HepG2 (cell line): ENCODE measurements at regions not wholly inside any gene's neighbourhood (a gene's known extent, or its start where the extent isn't known, plus 50 kb on each side); places are given as distances from the start of the nearest gene placed in this dataset.

ENCODE experiments used
- ARID3A ChIP-seq: IDR thresholded peaks from 2 replicates; pipeline ENCODE4 v1.6.1; 2012; ENCODE audit warnings: low read depth, low read length, improper control_type of control experiment
- BCL6 ChIP-seq: IDR thresholded peaks from 2 replicates; pipeline ENCODE4 v1.6.1; 2016; ENCODE audit warnings: missing genetic modification reagents, missing compliant biosample characterization
- BRCA1 ChIP-seq: sonication (generic); formaldehyde crosslinking; IDR thresholded peaks from 2 replicates; pipeline ENCODE4 v1.4.0; 2020; ENCODE audit warnings: missing genetic modification reagents
- CBX2 ChIP-seq, 2 experiments: fragments of 200-600 bp in 1 of 2; sonication (generic); formaldehyde crosslinking in 1 of 2; IDR thresholded peaks; 2 replicates each; pipeline versions ENCODE4 v1.7.0 to v1.8.1; 2018 to 2022; ENCODE audit warnings: low read depth in 2 of 2, low read length in 1 of 2, mild to moderate bottlenecking in 1 of 2, missing genetic modification reagents in 1 of 2
- CBX5 ChIP-seq: sonication (generic); formaldehyde crosslinking; IDR thresholded peaks from 2 replicates; pipeline ENCODE4 v1.4.0; 2020; ENCODE audit warnings: missing genetic modification reagents, borderline replicate concordance
- FOXA1 ChIP-seq, 2 experiments: fragments of 450-650 bp in 1 of 2; sonication (generic) in 1 of 2; formaldehyde crosslinking in 1 of 2; IDR thresholded peaks; 2 replicates each; pipeline versions ENCODE4 v1.4.0 to v1.6.1; 2016 to 2020; ENCODE audit warnings: missing genetic modification reagents in 1 of 2
- FOXA3 ChIP-seq: IDR thresholded peaks from 2 replicates; pipeline ENCODE4 v1.6.1; 2016; ENCODE audit warnings: missing genetic modification reagents, missing compliant biosample characterization
- GFI1 ChIP-seq: sonication (generic); formaldehyde crosslinking; IDR thresholded peaks from 2 replicates; pipeline ENCODE4 v1.5.0; 2020; ENCODE audit warnings: missing genetic modification reagents, mild to moderate bottlenecking, borderline replicate concordance
- HOXA3 ChIP-seq: sonication (generic); formaldehyde crosslinking; IDR thresholded peaks from 2 replicates; pipeline ENCODE4 v1.5.0; 2020; ENCODE audit warnings: missing genetic modification reagents
- KLF16 ChIP-seq, 2 experiments: sonication (generic) in 1 of 2; formaldehyde crosslinking in 1 of 2; IDR thresholded peaks; 2 replicates each; pipeline versions ENCODE4 v1.6.1 to v1.8.0; 2016 to 2023; ENCODE audit warnings: missing genetic modification reagents in 2 of 2, missing compliant biosample characterization in 1 of 2
- MEF2D ChIP-seq: sonication (generic); formaldehyde crosslinking; IDR thresholded peaks from 2 replicates; pipeline ENCODE4 v1.5.1; 2020; ENCODE audit warnings: mild to moderate bottlenecking, missing genetic modification reagents
- RCOR2 ChIP-seq: IDR thresholded peaks from 2 replicates; pipeline ENCODE4 v1.6.1; 2016; ENCODE audit warnings: missing biosample characterization, missing genetic modification reagents
- SALL1 ChIP-seq: sonication (generic); formaldehyde crosslinking; IDR thresholded peaks from 2 replicates; pipeline ENCODE4 v1.8.0; 2022; ENCODE audit warnings: mild to moderate bottlenecking, missing genetic modification reagents
- SOX13 ChIP-seq, 3 experiments: fragments of 450-650 bp in 1 of 3; sonication (generic) in 1 of 3; formaldehyde crosslinking in 1 of 3; IDR thresholded peaks in 2 of 3; conservative IDR thresholded peaks in 1 of 3; 2 replicates each; pipeline versions ENCODE4 v1.5.0 to v1.6.1; 2016 to 2020; ENCODE audit warnings: antibody characterized with exemption in 1 of 3, mild to moderate bottlenecking in 1 of 3, missing compliant biosample characterization in 1 of 3, missing genetic modification reagents in 1 of 3, moderate library complexity in 1 of 3
- TEAD3 ChIP-seq: optimal IDR thresholded peaks from 2 replicates; pipeline ENCODE3; 2016; ENCODE audit warnings: borderline replicate concordance
- ZBTB33 ChIP-seq: sonication (generic); formaldehyde crosslinking; IDR thresholded peaks from 2 replicates; pipeline ENCODE4 v1.4.0; 2020; ENCODE audit warnings: missing genetic modification reagents
- TF ChIP-seq, protein P1 (sequence below): IDR thresholded peaks from 2 replicates; pipeline ENCODE4 v1.6.1; 2016
- TF ChIP-seq, protein P2 (sequence below): sonication (generic); formaldehyde crosslinking; IDR thresholded peaks from 2 replicates; pipeline ENCODE4 v1.4.0; 2020; ENCODE audit warnings: missing genetic modification reagents
- TF ChIP-seq, protein P3 (sequence below): IDR thresholded peaks from 2 replicates; pipeline ENCODE4 v1.6.1; 2018; ENCODE audit warnings: missing genetic modification reagents, mild to moderate bottlenecking, missing compliant biosample characterization

DNA sequence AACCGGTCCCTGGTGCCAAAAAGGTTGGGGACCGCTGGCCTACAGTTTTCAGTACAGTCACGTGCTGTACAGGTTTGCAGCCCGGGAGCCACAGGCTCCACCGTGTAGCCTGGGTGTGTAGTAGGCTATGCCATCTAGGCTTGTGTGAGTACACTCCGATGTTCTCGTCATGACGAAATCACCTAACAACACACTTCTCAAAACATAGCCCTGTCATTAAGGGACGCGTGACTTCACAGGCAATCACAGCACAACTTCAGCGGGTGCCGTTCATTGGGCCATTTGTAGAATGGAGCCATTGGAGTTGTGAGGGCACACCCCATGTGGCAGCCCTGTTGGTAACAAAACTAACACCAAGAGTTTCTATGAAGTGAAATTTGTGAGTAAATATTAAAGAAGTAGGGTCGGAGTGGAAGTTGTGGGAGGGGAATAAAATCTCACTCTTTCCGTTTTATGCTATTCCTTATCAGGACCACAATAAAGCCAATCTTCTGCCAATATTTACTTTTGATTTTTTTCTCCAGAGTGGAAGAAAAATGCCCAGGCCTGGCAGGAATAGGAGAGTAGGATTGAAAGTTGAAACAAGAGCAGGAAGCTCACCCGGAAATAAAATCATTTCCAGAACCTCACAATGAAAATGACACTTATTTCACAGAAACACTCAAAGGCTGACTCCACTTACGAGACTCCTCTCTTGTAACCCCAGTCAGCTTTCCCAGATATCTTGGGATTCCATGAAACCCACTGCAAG is 63.7 kb upstream of the PTPN1 start (continued):
- peak; percentile 14; the same call in 1 of the 2 replicates for TF ChIP-seq FOXA3 (CRISPR knock-in tag)
- TF ChIP-seq, protein P1, sequence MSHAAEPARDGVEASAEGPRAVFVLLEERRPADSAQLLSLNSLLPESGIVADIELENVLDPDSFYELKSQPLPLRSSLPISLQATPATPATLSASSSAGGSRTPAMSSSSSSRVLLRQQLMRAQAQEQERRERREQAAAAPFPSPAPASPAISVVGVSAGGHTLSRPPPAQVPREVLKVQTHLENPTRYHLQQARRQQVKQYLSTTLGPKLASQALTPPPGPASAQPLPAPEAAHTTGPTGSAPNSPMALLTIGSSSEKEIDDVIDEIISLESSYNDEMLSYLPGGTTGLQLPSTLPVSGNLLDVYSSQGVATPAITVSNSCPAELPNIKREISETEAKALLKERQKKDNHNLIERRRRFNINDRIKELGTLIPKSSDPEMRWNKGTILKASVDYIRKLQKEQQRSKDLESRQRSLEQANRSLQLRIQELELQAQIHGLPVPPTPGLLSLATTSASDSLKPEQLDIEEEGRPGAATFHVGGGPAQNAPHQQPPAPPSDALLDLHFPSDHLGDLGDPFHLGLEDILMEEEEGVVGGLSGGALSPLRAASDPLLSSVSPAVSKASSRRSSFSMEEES: peak; percentile 58; the same call in 1 of the 2 replicates
- TF ChIP-seq FOXA1 (IDR thresholded peaks at IDR 0.05): no peak
- peak; percentile 14; the same call in 1 of the 2 replicates for TF ChIP-seq FOXA1 (CRISPR knock-in tag; IDR thresholded peaks at IDR 0.05)
- TF ChIP-seq, protein P2, sequence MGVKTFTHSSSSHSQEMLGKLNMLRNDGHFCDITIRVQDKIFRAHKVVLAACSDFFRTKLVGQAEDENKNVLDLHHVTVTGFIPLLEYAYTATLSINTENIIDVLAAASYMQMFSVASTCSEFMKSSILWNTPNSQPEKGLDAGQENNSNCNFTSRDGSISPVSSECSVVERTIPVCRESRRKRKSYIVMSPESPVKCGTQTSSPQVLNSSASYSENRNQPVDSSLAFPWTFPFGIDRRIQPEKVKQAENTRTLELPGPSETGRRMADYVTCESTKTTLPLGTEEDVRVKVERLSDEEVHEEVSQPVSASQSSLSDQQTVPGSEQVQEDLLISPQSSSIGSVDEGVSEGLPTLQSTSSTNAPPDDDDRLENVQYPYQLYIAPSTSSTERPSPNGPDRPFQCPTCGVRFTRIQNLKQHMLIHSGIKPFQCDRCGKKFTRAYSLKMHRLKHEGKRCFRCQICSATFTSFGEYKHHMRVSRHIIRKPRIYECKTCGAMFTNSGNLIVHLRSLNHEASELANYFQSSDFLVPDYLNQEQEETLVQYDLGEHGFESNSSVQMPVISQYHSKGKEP (CRISPR knock-in tag): no peak
- 0 out of 2 replicates have a peak, but pooled peaks have one; percentile 40 for TF ChIP-seq MEF2D
- TF ChIP-seq CBX5 (CRISPR knock-in tag): 0 out of 2 replicates have a peak, but pooled peaks have one; percentile 23
- TF ChIP-seq BCL6 (CRISPR knock-in tag): peak; percentile 18; the same call in 1 of the 2 replicates
- TF ChIP-seq, protein P3, sequence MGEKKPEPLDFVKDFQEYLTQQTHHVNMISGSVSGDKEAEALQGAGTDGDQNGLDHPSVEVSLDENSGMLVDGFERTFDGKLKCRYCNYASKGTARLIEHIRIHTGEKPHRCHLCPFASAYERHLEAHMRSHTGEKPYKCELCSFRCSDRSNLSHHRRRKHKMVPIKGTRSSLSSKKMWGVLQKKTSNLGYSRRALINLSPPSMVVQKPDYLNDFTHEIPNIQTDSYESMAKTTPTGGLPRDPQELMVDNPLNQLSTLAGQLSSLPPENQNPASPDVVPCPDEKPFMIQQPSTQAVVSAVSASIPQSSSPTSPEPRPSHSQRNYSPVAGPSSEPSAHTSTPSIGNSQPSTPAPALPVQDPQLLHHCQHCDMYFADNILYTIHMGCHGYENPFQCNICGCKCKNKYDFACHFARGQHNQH: peak; percentile 52; the same call in 1 of the 2 replicates
- TF ChIP-seq RCOR2 (CRISPR knock-in tag): peak; percentile 45; the same call in 1 of the 2 replicates
- TF ChIP-seq SALL1 (CRISPR knock-in tag): peak; percentile 35; the same call in 1 of the 2 replicates
- TF ChIP-seq GFI1 (CRISPR knock-in tag): 0 out of 2 replicates have a peak, but pooled peaks have one; percentile 47
- 0 out of 2 replicates have a peak, but pooled peaks have one; percentile 46 for TF ChIP-seq ARID3A
- TF ChIP-seq HOXA3 (CRISPR knock-in tag): peak; percentile 71
- peak; percentile 69 for TF ChIP-seq TEAD3 (CRISPR knock-in tag)
- TF ChIP-seq BRCA1 (CRISPR knock-in tag): no peak
- TF ChIP-seq SOX13 (IDR thresholded peaks at IDR 0.05): no peak
- TF ChIP-seq SOX13 (CRISPR knock-in tag; conservative IDR thresholded peaks at IDR 0.05 in 1 of 2, IDR thresholded peaks at IDR 0.05 in 1 of 2): peak in 1 of 2 experiments; percentile 83; a peak in 2 of 4 replicates
- no peak for TF ChIP-seq CBX2 (IDR thresholded peaks at IDR 0.05; ENCODE audit: low read depth, low read length)
- 0 out of 2 replicates have a peak, but pooled peaks have one; percentile 52 for TF ChIP-seq CBX2 (CRISPR knock-in tag; IDR thresholded peaks at IDR 0.05; ENCODE audit: low read depth)
- TF ChIP-seq ZBTB33: 0 out of 2 replicates have a peak, but pooled peaks have one; percentile 21
- 0 out of 4 replicates have a peak, but pooled peaks of 1 of the 2 experiments have one; percentile 31 for TF ChIP-seq KLF16 (CRISPR knock-in tag; IDR thresholded peaks at IDR 0.05)
